ENCODE measurements at regions not wholly inside any gene's neighbourhood (a gene's known extent, or its start where the extent isn't known, plus 50 kb on each side); places are given as distances from the start of the nearest gene placed in this dataset.

DNA sequence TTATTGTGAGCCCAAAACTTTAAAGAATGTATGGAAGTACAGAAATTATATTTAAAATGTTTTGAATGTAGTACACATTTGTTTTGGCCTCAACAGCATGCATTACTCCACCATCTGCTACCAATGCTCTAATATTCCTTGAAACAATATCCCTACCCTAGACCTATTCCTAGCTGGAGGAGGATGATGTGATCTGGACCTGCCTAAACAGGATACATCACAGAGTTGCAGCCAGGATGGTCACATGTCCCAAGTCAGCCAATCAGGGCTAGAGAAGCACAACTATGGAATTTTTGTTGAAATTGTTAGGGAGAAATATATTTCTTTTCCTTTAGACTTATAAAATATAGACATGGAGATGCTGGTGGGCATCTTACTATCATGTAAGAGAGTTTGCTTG lies 623.3 kb upstream of the NR5A2 start:
- no peaks in the 10 kb centered on the region for H3K9me3 ChIP-seq (ENCODE audit: control insufficient read depth in 2 of 3, insufficient read depth in 1 of 3, low read length in 3 of 3)
- intact Hi-C loops (cut with DNase I) = no loop called here

DNA sequence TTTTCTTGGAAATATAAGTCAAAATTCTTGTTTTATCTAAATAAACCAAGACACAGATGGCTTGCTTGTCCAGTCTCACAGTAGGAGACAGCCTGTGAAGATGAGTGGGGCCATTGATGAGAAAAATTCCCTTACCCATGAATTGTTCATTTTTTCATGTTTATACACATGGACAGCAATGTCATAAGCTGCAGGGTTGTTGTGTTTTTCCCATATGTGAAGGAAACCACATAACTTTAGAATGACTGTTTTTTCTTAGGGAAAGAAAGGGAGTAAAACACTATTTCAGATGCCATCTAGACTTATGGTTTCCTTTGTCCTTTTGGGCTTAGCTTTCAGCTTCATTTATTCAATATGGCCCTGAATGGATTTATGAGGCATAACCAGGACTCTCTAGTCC lies 622.5 kb upstream of the NR5A2 start:
- Histone ChIP-seq H3K27ac (ENCODE audit: low read depth in 2 of 2, low read length in 2 of 2) (no peak overlapping the region), H3K36me3 (ENCODE audit: control insufficient read depth in 2 of 3, insufficient read depth in 3 of 3, low read length in 3 of 3) (no peaks in the 10 kb centered on the region), H3K9ac (ENCODE audit: low read length in 3 of 3) (no peak overlapping the region), H3K9me3 (ENCODE audit: control insufficient read depth in 2 of 3, insufficient read depth in 1 of 3, low read length in 3 of 3) (no peaks in the 10 kb centered on the region), H3K4me3 (ENCODE audit: low read length in 3 of 3) (no peak overlapping the region), H3K4me1 (ENCODE audit: control insufficient read depth in 2 of 3, insufficient read depth in 2 of 3, low read depth in 1 of 3, low read length in 3 of 3) (peaks cover 0 to 6% (median 3%) of the 10 kb centered on the region in 3 donors), H3K27me3 (ENCODE audit: control insufficient read depth, insufficient read depth, low read length) (no peaks in the 10 kb centered on the region)
- FAIRE-seq (no peak), DNase-seq (no peak)
- TF ChIP-seq, protein P1, sequence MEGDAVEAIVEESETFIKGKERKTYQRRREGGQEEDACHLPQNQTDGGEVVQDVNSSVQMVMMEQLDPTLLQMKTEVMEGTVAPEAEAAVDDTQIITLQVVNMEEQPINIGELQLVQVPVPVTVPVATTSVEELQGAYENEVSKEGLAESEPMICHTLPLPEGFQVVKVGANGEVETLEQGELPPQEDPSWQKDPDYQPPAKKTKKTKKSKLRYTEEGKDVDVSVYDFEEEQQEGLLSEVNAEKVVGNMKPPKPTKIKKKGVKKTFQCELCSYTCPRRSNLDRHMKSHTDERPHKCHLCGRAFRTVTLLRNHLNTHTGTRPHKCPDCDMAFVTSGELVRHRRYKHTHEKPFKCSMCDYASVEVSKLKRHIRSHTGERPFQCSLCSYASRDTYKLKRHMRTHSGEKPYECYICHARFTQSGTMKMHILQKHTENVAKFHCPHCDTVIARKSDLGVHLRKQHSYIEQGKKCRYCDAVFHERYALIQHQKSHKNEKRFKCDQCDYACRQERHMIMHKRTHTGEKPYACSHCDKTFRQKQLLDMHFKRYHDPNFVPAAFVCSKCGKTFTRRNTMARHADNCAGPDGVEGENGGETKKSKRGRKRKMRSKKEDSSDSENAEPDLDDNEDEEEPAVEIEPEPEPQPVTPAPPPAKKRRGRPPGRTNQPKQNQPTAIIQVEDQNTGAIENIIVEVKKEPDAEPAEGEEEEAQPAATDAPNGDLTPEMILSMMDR (IDR thresholded peaks at IDR 0.05; ENCODE audit: borderline replicate concordance, extremely low read depth, insufficient read depth) = no peak
- intact Hi-C loops (cut with DNase I) = no loop called here

More for the DNA sequence above, 623.3 kb upstream of the NR5A2 start:
- Histone ChIP-seq H3K27ac (ENCODE audit: low read depth in 2 of 2, low read length in 2 of 2) (no peak overlapping the region), H3K4me1 (ENCODE audit: control insufficient read depth in 2 of 3, insufficient read depth in 2 of 3, low read depth in 1 of 3, low read length in 3 of 3) (peaks cover 0 to 6% (median 3%) of the 10 kb centered on the region in 3 donors), H3K9ac (ENCODE audit: low read length in 3 of 3) (no peak overlapping the region), H3K36me3 (ENCODE audit: control insufficient read depth in 2 of 3, insufficient read depth in 3 of 3, low read length in 3 of 3) (no peaks in the 10 kb centered on the region), H3K27me3 (ENCODE audit: control insufficient read depth, insufficient read depth, low read length) (no peaks in the 10 kb centered on the region), H3K4me3 (ENCODE audit: low read length in 3 of 3) (no peak overlapping the region)
- DNase-seq (no peak), FAIRE-seq (no peak)
- TF ChIP-seq, protein P1 (IDR thresholded peaks at IDR 0.05; ENCODE audit: borderline replicate concordance, extremely low read depth, insufficient read depth) = no peak

GRCh38 chr1:199405634-199406196 lies 621.8 kb upstream of the NR5A2 start:
- TF ChIP-seq, protein P1 (IDR thresholded peaks at IDR 0.05; ENCODE audit: borderline replicate concordance, extremely low read depth, insufficient read depth) = no peak
- DNase-seq = no peak
- Histone ChIP-seq H3K9ac (ENCODE audit: low read length in 3 of 3) (no peak overlapping the region), H3K4me3 (ENCODE audit: low read length in 3 of 3) (no peak overlapping the region), H3K27me3 (ENCODE audit: control insufficient read depth, insufficient read depth, low read length) (no peaks in the 10 kb centered on the region), H3K4me1 (ENCODE audit: control insufficient read depth in 2 of 3, insufficient read depth in 2 of 3, low read depth in 1 of 3, low read length in 3 of 3) (peaks cover 0 to 6% (median 3%) of the 10 kb centered on the region in 3 donors), H3K9me3 (ENCODE audit: control insufficient read depth in 2 of 3, insufficient read depth in 1 of 3, low read length in 3 of 3) (no peaks in the 10 kb centered on the region), H3K27ac (ENCODE audit: low read depth in 2 of 2, low read length in 2 of 2) (no peak overlapping the region), H3K36me3 (ENCODE audit: control insufficient read depth in 2 of 3, insufficient read depth in 3 of 3, low read length in 3 of 3) (no peaks in the 10 kb centered on the region)
- intact Hi-C loops (cut with DNase I) = no loop called here
- no peak for FAIRE-seq

DNA sequence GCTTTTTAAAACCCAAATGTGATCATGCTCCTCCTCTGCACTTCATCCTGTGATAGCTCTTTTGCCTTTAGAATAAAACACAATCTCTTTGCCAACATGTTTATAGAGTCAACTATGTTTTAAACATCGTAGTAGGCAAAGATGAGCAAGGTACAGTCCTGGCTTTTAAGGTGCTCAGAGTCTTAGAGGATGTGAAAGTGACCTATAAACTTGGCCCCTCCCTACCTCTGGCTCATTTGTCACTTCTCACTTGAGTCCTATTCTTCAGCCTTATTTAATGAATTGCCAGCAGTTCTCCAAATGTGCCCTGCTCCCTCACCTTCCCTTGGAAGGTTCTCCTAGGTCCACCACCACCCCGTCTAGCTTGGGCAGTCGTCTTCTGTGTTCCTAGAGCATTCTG lies 617.0 kb upstream of the NR5A2 start:
- Histone ChIP-seq H3K27me3 (ENCODE audit: control insufficient read depth, insufficient read depth, low read length) (no peaks in the 10 kb centered on the region), H3K4me1 (ENCODE audit: control insufficient read depth in 2 of 3, insufficient read depth in 2 of 3, low read depth in 1 of 3, low read length in 3 of 3) (no peaks in the 10 kb centered on the region), H3K36me3 (ENCODE audit: control insufficient read depth in 2 of 3, insufficient read depth in 3 of 3, low read length in 3 of 3) (no peaks in the 10 kb centered on the region), H3K9ac (ENCODE audit: low read length in 3 of 3) (no peak overlapping the region), H3K4me3 (ENCODE audit: low read length in 3 of 3) (no peak overlapping the region), H3K27ac (ENCODE audit: low read depth in 2 of 2, low read length in 2 of 2) (no peak overlapping the region), H3K9me3 (ENCODE audit: control insufficient read depth in 2 of 3, insufficient read depth in 1 of 3, low read length in 3 of 3) (no peaks in the 10 kb centered on the region)
- no peak for FAIRE-seq
- DNase-seq = no peak
- TF ChIP-seq, protein P1 (IDR thresholded peaks at IDR 0.05; ENCODE audit: borderline replicate concordance, extremely low read depth, insufficient read depth) = no peak
- intact Hi-C loops (cut with DNase I) = no loop called here

All from kidney (tissue), 13 donors.